Activated T-helper 1 cell treated with anti-CD3 and anti-CD28 coated beads, Interleukin-12 subunit alpha, Interleukin-12 subunit beta, Interleukin-2, Interleukin-4 antibody, amounts not matched to agents 30 ng/mL and 10 ng/mL and 1 ng/mL, durations not matched to agents 14 hours and 24 hours and 36 hours (primary cell): ENCODE measurements at regions not wholly inside any gene's neighbourhood (a gene's known extent, or its start where the extent isn't known, plus 50 kb on each side); places are given as distances from the start of the nearest gene placed in this dataset.

ENCODE experiments used
- DNase-seq: peaks from one replicate; pipeline ENCODE4 v3.0.0; 2021; ENCODE audit warnings: low spot score
- H3K27ac Mint-ChIP-seq: one replicate; pipeline ENCODE4 v1.8.0; 2021; ENCODE audit warnings: mild to moderate bottlenecking, mixed read lengths
- H3K27me3 Mint-ChIP-seq: one replicate; pipeline ENCODE4 v1.8.0; 2022; ENCODE audit warnings: mild to moderate bottlenecking, moderate library complexity, mixed read lengths; ENCODE audit not compliant: insufficient read depth
- H3K36me3 Mint-ChIP-seq: one replicate; pipeline ENCODE4 v1.8.0; 2021; ENCODE audit warnings: low read depth, mixed read lengths
- H3K4me1 Mint-ChIP-seq: one replicate; pipeline ENCODE4 v1.8.0; 2021; ENCODE audit warnings: low read depth, mixed read lengths
- H3K4me3 Mint-ChIP-seq: one replicate; pipeline ENCODE4 v1.8.0; 2021; ENCODE audit warnings: mild to moderate bottlenecking, moderate library complexity, mixed read lengths
- H3K9me3 Mint-ChIP-seq: one replicate; pipeline ENCODE4 v1.8.0; 2021; ENCODE audit warnings: mixed read lengths
- intact Hi-C: fragments of 100-400 bp; cut with micrococcal nuclease; formaldehyde crosslinking; loops from one replicate; pipeline ENCODE4 v1.15.1; 2024

DNA sequence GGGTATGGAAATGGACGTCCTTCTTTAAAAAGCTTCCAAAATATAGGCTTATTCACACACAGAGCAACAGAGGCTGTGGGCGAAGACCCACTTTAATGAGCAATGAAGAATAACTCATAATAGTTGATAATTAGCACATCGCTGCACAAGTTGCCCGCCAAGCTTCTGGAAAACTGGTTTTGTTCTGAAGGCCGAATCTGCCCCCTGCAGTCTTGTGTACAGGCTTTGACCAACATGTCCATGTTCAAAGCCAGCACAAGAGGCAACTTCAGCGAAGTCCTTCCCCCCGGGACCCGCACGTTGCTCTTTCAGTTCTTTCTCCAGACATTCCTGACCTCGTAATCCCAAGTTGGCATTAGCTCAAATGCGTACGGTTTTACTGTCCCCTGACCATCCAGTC is 73.3 kb downstream of the IRX5 start:
- no peak for DNase-seq
- H3K27ac Mint-ChIP-seq: no peak overlapping the region
- H3K27me3 Mint-ChIP-seq: no peaks in the 10 kb centered on the region
- intact Hi-C loops: no loop called here
- H3K4me1 Mint-ChIP-seq: no peaks in the 10 kb centered on the region
- no peaks in the 10 kb centered on the region for H3K36me3 Mint-ChIP-seq
- no peak overlapping the region for H3K4me3 Mint-ChIP-seq
- H3K9me3 Mint-ChIP-seq: no peaks in the 10 kb centered on the region

DNA sequence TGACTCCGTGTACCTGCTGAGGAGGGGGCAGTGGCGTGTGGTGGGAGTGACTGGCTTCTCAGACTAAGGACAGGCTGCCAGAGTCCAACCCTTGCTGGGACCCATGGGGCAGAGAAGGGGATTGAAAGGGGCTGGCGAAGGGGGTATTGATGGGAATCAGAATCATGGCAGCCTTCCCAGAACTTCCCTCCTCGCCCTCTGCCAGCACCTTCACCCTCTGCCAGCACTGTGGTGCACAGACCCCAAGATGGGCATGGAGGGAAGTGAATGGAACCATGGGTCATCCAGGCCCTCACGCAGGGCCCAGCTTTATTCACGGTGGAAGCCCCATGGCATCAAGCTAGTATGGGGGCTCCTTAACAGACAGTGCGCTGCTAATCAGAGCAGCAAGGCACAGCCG is 76.8 kb downstream of the IRX5 start:
- intact Hi-C loops: no loop called here
- DNase-seq: no peak
- Mint-ChIP-seq H3K27me3 (no peaks in the 10 kb centered on the region), H3K27ac (no peak overlapping the region), H3K9me3 (no peaks in the 10 kb centered on the region), H3K36me3 (no peaks in the 10 kb centered on the region), H3K4me1 (no peaks in the 10 kb centered on the region), H3K4me3 (no peak overlapping the region)

DNA sequence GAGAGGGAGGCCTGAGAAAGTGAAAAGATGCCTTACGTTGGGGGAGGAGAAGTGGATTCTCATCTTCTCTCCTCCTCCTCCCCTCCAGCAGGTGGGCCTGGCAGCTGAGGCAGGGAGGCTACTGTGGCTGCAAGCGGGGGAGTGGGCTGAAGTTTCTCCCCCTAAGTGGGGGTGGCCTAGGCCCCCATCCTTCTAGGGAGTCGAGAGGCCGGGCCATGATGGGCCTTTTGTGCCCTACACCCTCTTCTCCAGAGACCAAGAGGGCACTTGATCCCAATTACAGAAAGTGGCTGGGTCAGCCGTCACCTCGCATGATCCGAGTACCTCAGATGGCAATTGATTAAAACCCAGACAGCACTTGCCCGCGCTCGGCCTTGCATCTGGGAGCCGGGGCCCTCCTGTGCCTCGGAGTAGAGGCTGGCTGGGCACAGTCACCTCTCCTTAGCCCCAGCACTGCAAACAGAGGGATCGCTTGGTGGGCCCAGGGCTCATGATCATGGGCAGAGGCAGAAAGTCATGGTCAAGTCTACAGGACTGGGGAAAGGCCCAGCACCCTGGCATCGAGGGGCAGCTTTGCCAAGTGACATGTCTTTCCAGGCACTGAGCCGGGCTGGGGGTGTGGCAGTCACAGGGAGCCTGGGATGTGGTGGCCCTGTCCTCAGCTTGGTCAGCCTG is 78.3 kb downstream of the IRX5 start:
- H3K4me3 Mint-ChIP-seq: no peak overlapping the region
- intact Hi-C loops: no loop called here
- no peak overlapping the region for H3K27ac Mint-ChIP-seq
- no peaks in the 10 kb centered on the region for H3K4me1 Mint-ChIP-seq
- no peaks in the 10 kb centered on the region for H3K36me3 Mint-ChIP-seq
- no peak for DNase-seq
- H3K27me3 Mint-ChIP-seq: no peaks in the 10 kb centered on the region
- H3K9me3 Mint-ChIP-seq: no peaks in the 10 kb centered on the region

DNA sequence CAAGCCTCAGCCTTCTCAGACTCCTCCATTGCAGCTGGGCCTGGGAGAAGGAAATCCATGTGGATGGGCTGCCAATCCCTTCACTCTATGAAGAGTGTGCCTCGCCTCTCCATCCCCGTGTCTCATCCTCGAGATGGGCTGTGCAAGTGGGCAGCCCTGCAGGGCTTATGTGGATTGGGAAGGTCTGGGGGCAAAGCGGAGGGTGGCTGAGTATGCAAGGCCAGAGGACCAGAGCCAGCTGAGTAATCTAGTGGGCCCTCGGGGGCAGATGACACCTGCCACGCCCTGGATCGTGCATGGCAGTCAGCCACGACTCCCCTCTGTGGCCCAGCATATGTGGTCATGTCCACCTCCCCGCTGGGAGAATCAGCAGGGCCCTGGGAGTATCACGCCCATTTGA is 78.9 kb downstream of the IRX5 start:
- no peak overlapping the region for H3K4me3 Mint-ChIP-seq
- H3K27me3 Mint-ChIP-seq: peaks cover 1% of the 10 kb centered on the region
- intact Hi-C loops: no loop called here
- no peaks in the 10 kb centered on the region for H3K36me3 Mint-ChIP-seq
- H3K9me3 Mint-ChIP-seq: no peaks in the 10 kb centered on the region
- no peak for DNase-seq
- H3K27ac Mint-ChIP-seq: no peak overlapping the region
- H3K4me1 Mint-ChIP-seq: no peaks in the 10 kb centered on the region

DNA sequence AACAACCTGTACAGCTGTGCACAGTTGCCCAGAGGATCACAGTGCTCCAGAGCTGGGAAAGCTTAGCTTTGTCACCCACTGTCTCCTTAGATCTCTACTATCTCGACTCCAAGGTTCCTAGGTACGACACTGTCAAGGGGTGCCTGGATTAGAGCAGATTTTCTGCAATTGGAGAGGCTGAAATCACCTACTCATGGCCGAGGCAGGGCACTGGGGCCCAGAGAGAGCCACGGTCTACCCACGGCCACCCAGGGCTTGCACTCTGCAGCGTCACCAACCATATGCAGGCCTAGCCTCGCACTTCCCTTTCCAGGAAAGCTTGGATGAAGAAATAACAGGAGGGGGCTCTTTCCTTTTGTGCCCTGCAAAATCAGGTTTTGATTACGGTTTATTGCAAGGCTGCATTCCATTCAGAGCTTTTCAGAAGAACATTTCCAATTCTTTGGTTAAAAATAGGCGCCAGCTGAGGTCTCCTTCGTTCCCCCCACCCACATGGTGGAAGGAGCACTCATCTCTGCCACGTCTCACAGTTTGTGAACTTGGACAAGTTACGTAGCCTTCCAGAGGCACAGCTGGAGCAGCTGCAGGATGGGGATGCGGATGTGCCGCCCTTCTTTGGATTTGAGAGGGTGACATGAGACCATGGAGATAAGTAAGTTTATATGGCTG is 80.0 kb downstream of the IRX5 start:
- no peak for DNase-seq
- Mint-ChIP-seq H3K27ac (no peak overlapping the region), H3K27me3 (peaks cover 1% of the 10 kb centered on the region), H3K9me3 (no peaks in the 10 kb centered on the region), H3K4me1 (no peaks in the 10 kb centered on the region), H3K4me3 (no peak overlapping the region), H3K36me3 (no peaks in the 10 kb centered on the region)
- intact Hi-C loops: no loop called here

DNA sequence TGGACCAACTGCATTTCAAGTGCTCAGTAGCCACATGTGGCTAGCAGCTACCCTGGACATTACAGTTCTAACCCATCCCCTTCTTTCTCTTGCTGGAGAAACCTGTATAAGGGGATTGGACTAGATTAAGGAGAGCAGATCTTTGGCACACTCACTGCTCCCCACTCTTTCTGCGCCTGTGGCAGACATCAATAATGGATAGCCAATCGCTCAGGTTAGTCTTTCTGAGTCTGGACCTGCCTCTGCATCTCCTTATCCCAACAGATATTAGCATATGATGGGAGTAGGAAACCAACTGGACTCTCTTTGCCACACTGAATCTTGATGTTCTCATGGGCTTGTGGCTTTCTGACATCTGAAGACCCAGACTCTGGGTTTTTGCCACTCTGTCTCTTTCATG is 81.7 kb downstream of the IRX5 start:
- no peak overlapping the region for H3K27ac Mint-ChIP-seq
- intact Hi-C loops: no loop called here
- H3K4me3 Mint-ChIP-seq: no peak overlapping the region

DNA sequence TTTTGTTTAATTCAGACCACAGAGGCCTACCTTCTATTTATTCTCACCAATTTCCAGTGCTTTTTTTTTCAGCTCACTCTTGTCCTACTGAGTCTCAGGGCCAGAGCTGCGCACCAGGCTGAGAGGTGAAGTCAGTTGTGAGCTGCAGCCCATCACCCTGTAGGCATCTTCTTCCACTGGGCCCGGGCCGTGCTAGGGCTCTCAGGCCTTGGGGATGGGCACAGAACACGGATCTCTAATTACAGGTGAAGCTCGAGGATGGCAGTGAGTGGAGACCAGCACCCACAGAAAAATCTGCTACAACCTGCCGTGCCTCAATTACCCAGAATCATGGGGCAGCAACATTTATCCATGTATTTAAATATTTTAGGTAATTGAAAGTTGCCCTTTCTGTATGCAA is 82.1 kb downstream of the IRX5 start:
- no peaks in the 10 kb centered on the region for H3K9me3 Mint-ChIP-seq
- H3K27me3 Mint-ChIP-seq: peaks cover 1% of the 10 kb centered on the region
- intact Hi-C loops: no loop called here
- no peaks in the 10 kb centered on the region for H3K4me1 Mint-ChIP-seq
- H3K4me3 Mint-ChIP-seq: no peak overlapping the region
- H3K27ac Mint-ChIP-seq: no peak overlapping the region
- no peak for DNase-seq
- H3K36me3 Mint-ChIP-seq: no peaks in the 10 kb centered on the region

More for the DNA sequence above, 81.7 kb downstream of the IRX5 start:
- Mint-ChIP-seq H3K27me3 (peaks cover 1% of the 10 kb centered on the region), H3K9me3 (no peaks in the 10 kb centered on the region), H3K4me1 (no peaks in the 10 kb centered on the region), H3K36me3 (no peaks in the 10 kb centered on the region)
- DNase-seq: no peak

DNA sequence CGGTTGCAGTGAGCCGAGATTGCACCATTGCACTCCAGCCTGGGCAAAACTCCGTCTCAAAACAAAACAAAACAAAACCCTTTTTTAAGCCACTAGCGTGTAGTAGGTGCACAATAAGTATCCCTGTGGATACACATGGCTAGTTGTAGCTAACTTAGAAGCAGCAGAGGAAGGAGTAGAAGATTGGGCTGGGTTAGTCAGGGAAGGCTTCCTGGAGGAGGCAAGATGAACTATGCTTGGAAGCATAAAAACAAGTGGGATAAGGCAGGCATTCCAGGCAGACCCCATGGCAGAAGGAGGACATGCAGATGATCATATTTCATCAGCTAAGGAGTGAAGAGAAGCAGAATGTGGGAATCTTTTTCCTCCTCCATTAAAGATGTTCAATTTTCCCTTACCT is 83.4 kb downstream of the IRX5 start:
- H3K4me1 Mint-ChIP-seq: no peaks in the 10 kb centered on the region
- no peak overlapping the region for H3K27ac Mint-ChIP-seq
- no peaks in the 10 kb centered on the region for H3K9me3 Mint-ChIP-seq
- no peaks in the 10 kb centered on the region for H3K36me3 Mint-ChIP-seq
- intact Hi-C loops: no loop called here
- peaks cover 1% of the 10 kb centered on the region for H3K27me3 Mint-ChIP-seq
- DNase-seq: no peak
- no peak overlapping the region for H3K4me3 Mint-ChIP-seq

DNA sequence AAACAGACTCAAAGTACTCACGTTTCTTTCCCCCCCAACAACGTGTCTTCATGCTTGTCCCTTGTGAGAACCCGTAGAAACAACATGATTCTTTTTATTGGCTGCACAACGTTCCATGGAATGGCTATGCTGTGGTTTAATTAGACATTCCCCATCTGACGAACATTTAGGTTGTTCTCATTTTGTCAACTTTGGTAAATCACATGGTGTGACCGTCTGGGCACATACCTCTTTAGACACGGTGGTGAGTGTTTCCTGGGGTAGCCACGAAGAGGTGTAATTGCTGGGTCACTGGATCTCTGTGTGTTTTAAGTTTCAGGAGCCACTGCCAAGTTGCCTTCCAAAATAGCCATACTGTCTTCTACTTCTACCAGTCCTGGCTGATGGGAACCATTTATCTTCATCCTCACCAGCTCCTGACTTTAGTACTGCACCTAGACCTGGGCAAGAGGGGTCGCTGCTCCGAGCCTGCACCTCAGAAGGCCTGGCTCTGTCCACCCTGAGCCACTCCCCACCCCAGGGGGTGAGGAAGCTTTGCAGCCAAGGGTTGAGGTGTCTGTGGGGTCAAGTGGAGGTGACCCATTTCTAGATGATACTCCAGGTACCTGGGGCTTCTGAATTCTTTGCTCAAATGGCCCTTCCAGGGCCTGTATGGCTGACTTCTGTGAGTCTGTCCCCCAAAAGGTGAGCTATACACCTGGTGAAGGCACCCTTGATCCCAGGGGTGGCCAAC is 84.7 kb downstream of the IRX5 start:
- intact Hi-C loops: no loop called here
- Mint-ChIP-seq H3K9me3 (peaks cover 8% of the 10 kb centered on the region), H3K27ac (no peak overlapping the region), H3K36me3 (no peaks in the 10 kb centered on the region), H3K4me3 (no peak overlapping the region), H3K27me3 (peaks cover 1% of the 10 kb centered on the region), H3K4me1 (no peaks in the 10 kb centered on the region)
- DNase-seq: no peak

DNA sequence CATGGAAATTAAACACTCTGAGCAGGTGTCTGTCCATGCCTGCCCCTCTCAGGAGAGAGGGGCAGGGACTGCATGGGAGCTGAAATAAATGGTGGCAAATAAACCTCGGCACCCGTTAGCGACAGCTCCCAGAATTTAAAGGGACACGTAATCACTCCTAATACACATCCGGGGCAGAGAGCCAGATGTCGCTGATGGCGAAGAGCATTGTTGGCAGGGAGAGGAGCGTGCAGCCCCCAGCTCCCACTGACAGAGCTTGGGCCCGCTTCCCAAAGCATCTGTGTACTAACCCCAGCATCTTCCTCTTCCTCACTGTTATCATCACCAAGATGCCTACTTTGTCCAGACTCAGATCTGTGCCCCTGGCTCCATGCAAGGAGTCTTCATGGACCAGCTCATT is 85.8 kb downstream of the IRX5 start:
- Mint-ChIP-seq H3K36me3 (no peaks in the 10 kb centered on the region), H3K4me1 (no peaks in the 10 kb centered on the region), H3K9me3 (peaks cover 8% of the 10 kb centered on the region), H3K27me3 (peaks cover 2% of the 10 kb centered on the region), H3K4me3 (no peak overlapping the region), H3K27ac (no peak overlapping the region)
- no peak for DNase-seq
- intact Hi-C loops: no loop called here

DNA sequence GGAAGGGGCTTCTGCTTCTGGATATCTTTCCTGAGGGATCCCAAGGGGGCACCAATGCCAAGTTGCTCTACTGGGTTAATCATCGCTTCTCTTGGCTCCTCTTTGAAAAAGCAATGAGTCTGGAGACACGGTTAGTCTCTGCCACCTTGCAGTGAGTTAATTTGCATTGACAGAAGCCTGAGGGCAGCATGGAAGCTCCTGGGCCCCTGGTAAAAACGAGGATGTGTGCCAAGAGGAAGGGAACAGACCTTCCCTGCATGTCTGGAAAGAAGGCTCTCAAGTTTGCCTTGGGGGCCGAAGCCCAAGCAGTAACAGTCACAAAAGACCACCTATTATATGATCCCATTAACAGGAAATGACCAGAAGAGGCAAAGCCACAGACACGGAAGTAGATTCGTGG is 86.7 kb downstream of the IRX5 start:
- peaks cover 8% of the 10 kb centered on the region for H3K9me3 Mint-ChIP-seq
- no peaks in the 10 kb centered on the region for H3K36me3 Mint-ChIP-seq
- H3K27ac Mint-ChIP-seq: no peak overlapping the region
- intact Hi-C loops: no loop called here
- no peaks in the 10 kb centered on the region for H3K4me1 Mint-ChIP-seq
- H3K4me3 Mint-ChIP-seq: no peak overlapping the region
- DNase-seq: no peak
- H3K27me3 Mint-ChIP-seq: peaks cover 5% of the 10 kb centered on the region

DNA sequence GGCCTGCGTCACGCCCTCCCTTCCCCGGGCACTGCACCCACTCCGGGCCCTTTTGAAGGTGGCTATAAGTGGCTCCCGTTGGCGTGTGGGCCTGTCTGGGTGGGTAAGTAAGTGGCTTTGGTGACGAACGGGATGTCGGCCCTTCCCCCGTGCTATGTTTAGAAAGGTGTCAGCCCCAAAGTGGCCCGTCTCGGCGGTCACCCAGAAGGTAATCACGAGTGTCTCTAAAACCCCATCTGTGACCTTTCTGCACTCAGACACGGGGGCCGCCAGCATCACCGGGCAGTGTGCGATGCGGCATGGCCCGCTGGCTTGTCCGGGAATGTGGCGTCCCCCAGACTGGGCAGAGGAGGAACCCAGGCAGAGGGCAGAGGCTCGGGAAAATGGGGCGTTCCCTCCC is 88.2 kb downstream of the IRX5 start:
- no peak for DNase-seq
- Mint-ChIP-seq H3K36me3 (no peaks in the 10 kb centered on the region), H3K4me3 (no peak overlapping the region), H3K27ac (no peak overlapping the region), H3K9me3 (peaks cover 8% of the 10 kb centered on the region), H3K4me1 (no peaks in the 10 kb centered on the region), H3K27me3 (peaks cover 5% of the 10 kb centered on the region)
- intact Hi-C loops: no loop called here

DNA sequence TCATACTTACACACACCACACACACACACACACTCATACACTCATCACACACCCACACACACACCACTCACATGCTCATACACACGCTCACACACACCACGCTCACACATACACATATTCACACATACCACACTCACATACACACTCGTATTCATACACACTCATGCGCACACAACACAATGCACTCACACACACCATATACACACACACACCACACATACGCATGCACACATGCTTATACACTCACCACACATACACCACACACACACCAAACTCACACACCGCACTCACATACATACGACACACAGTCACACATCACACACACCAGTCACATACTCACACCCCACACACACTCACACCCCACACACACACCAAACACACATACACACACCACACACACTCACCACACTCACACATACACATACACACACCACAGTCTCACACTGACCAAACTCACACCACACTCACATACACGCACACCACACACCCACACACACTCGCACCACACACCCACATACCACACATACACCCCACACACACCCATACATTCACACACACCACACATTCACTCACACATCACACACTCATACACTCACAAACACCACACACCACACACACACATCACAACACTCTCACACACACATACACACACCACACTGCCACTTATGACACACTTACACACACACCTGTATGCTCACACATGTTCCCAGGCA is 88.9 kb downstream of the IRX5 start:
- H3K4me1 Mint-ChIP-seq: no peaks in the 10 kb centered on the region
- no peaks in the 10 kb centered on the region for H3K36me3 Mint-ChIP-seq
- DNase-seq: no peak
- no peak overlapping the region for H3K4me3 Mint-ChIP-seq
- H3K27ac Mint-ChIP-seq: no peak overlapping the region
- peaks cover 8% of the 10 kb centered on the region for H3K9me3 Mint-ChIP-seq
- peaks cover 3% of the 10 kb centered on the region for H3K27me3 Mint-ChIP-seq
- intact Hi-C loops: no loop called here
